DND-41 (cell line): ENCODE measurements at regions not wholly inside any gene's neighbourhood (a gene's known extent, or its start where the extent isn't known, plus 50 kb on each side); places are given as distances from the start of the nearest gene placed in this dataset.

Experiments used
- ATAC-seq: fragments of 200-7000 bp; cut with Tn5 transposase; 3 replicates; pipeline ENCODE4 v1.9.1; 2021; ENCODE audit warnings: low read depth; ENCODE audit not compliant: insufficient read depth
- DNase-seq: peaks from one replicate; pipeline ENCODE4 v3.0.0-alpha.2; 2020
- H2AFZ ChIP-seq: 2 replicates; pipeline ENCODE4 v1.6.0; 2012; ENCODE audit warnings: low read depth, low read length
- H3K27ac ChIP-seq: 2 replicates; pipeline ENCODE4 v1.5.1; 2012; ENCODE audit warnings: low read length, inconsistent platforms
- H3K27me3 ChIP-seq: fragments of 200-600 bp; sonication (generic); 2 replicates; pipeline ENCODE4 v1.6.0; 2012; ENCODE audit warnings: low read length, mild to moderate bottlenecking, inconsistent platforms; ENCODE audit not compliant: insufficient read depth, poor library complexity
- H3K36me3 ChIP-seq: 2 replicates; pipeline ENCODE4 v1.5.1; 2012; ENCODE audit warnings: low read length, inconsistent platforms; ENCODE audit not compliant: insufficient read depth
- H3K4me1 ChIP-seq: 2 replicates; pipeline ENCODE4 v1.5.1; 2012; ENCODE audit warnings: mild to moderate bottlenecking, low read length; ENCODE audit not compliant: insufficient read depth
- H3K4me2 ChIP-seq: 2 replicates; pipeline ENCODE4 v1.6.0; 2012; ENCODE audit warnings: mild to moderate bottlenecking, moderate library complexity, low read length, inconsistent platforms; ENCODE audit not compliant: insufficient read depth
- H3K4me3 ChIP-seq, 2 experiments: fragments of 200-600 bp in 1 of 2; shearing (Covaris generic) in 1 of 2; 2 replicates each; pipeline ENCODE4 v1.5.1; 2012 to 2016; ENCODE audit warnings: inconsistent platforms in 2 of 2, low read length in 2 of 2, mild to moderate bottlenecking in 2 of 2, low read depth in 1 of 2, moderate library complexity in 1 of 2
- H3K79me2 ChIP-seq: 2 replicates; pipeline ENCODE4 v1.6.0; 2012; ENCODE audit warnings: low read length, inconsistent platforms; ENCODE audit not compliant: insufficient read depth
- H3K9ac ChIP-seq: 2 replicates; pipeline ENCODE4 v1.6.0; 2012; ENCODE audit warnings: low read depth, mild to moderate bottlenecking, inconsistent platforms, low read length, moderate library complexity
- H3K9me3 ChIP-seq: 2 replicates; pipeline ENCODE4 v1.5.1; 2012; ENCODE audit warnings: low read length, moderate library complexity, mild to moderate bottlenecking, inconsistent platforms; ENCODE audit not compliant: insufficient read depth, severe bottlenecking
- H4K20me1 ChIP-seq: 2 replicates; pipeline ENCODE4 v1.6.0; 2012; ENCODE audit warnings: low read length; ENCODE audit not compliant: insufficient read depth
- EZH2 ChIP-seq: IDR thresholded peaks from 3 replicates; pipeline ENCODE4 v1.6.1; 2012; ENCODE audit warnings: borderline replicate concordance, low read depth, mild to moderate bottlenecking, moderate library complexity, low read length, inconsistent platforms; ENCODE audit not compliant: severe bottlenecking
- TF ChIP-seq, protein P1 (sequence below): IDR thresholded peaks from 2 replicates; pipeline ENCODE4 v1.5.1; 2012; ENCODE audit warnings: borderline replicate concordance, low read length, moderate library complexity, mild to moderate bottlenecking; ENCODE audit not compliant: poor library complexity, severe bottlenecking; ENCODE audit errors: extremely low read depth

DNA sequence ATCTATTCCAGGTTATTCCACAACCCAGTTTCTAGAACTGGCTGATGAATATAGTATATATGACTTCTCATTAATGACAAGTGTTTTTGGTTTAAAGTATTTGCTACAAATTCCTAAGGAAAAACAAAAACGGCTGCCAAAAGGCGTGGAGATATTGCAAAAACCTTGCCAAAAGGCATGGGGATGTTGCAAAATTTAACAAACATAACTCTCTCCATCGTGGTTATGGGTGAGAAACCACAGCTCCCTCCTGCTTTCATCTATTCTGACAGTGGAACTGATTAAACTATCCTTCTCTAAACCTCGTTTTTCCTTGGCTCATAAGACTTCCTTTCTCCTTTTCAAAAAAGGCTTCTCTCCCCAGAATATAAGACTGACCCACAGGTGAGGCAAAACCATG lies 342.0 kb upstream of the PDZRN3 start:
- Histone ChIP-seq H3K79me2 (no peaks in the 10 kb centered on the region), H3K27me3 (no peaks in the 10 kb centered on the region), H4K20me1 (no peaks in the 10 kb centered on the region), H3K4me2 (no peak overlapping the region), H3K4me3 (no peak overlapping the region), H3K9ac (no peak overlapping the region), H2AFZ (no peak overlapping the region), H3K9me3 (no peaks in the 10 kb centered on the region), H3K4me1 (no peaks in the 10 kb centered on the region), H3K27ac (no peak overlapping the region), H3K36me3 (no peaks in the 10 kb centered on the region)
- ATAC-seq = no peak
- TF ChIP-seq, protein P1, sequence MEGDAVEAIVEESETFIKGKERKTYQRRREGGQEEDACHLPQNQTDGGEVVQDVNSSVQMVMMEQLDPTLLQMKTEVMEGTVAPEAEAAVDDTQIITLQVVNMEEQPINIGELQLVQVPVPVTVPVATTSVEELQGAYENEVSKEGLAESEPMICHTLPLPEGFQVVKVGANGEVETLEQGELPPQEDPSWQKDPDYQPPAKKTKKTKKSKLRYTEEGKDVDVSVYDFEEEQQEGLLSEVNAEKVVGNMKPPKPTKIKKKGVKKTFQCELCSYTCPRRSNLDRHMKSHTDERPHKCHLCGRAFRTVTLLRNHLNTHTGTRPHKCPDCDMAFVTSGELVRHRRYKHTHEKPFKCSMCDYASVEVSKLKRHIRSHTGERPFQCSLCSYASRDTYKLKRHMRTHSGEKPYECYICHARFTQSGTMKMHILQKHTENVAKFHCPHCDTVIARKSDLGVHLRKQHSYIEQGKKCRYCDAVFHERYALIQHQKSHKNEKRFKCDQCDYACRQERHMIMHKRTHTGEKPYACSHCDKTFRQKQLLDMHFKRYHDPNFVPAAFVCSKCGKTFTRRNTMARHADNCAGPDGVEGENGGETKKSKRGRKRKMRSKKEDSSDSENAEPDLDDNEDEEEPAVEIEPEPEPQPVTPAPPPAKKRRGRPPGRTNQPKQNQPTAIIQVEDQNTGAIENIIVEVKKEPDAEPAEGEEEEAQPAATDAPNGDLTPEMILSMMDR = no peak
- no peak for TF ChIP-seq EZH2
- DNase-seq = no peak

DNA sequence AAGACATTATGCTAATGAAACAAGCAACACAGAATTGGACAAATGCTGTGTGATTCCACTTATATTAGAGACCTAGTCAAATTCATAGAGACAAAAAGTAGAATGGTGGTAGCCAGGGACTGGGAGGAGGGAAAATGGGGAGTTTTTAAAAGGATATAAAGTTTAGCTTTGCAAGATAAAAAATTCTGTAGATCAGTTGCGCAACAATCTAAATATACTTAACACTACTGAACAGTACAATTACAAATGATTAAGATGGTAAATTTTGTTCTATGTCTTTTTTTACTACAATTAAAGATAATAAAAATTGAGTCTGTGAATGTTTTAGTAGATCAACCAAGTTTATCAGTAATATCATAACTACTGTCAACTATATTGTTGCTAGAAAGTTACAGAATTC lies 340.1 kb upstream of the PDZRN3 start:
- Histone ChIP-seq H3K4me1 (no peaks in the 10 kb centered on the region), H3K9ac (no peak overlapping the region), H3K9me3 (no peaks in the 10 kb centered on the region), H2AFZ (no peak overlapping the region), H4K20me1 (no peaks in the 10 kb centered on the region), H3K27me3 (no peaks in the 10 kb centered on the region), H3K79me2 (no peaks in the 10 kb centered on the region), H3K27ac (no peak overlapping the region), H3K4me2 (no peak overlapping the region), H3K4me3 (no peak overlapping the region), H3K36me3 (no peaks in the 10 kb centered on the region)
- TF ChIP-seq, protein P1 = no peak
- TF ChIP-seq EZH2 = no peak
- DNase-seq (no peak), ATAC-seq (no peak)

DNA sequence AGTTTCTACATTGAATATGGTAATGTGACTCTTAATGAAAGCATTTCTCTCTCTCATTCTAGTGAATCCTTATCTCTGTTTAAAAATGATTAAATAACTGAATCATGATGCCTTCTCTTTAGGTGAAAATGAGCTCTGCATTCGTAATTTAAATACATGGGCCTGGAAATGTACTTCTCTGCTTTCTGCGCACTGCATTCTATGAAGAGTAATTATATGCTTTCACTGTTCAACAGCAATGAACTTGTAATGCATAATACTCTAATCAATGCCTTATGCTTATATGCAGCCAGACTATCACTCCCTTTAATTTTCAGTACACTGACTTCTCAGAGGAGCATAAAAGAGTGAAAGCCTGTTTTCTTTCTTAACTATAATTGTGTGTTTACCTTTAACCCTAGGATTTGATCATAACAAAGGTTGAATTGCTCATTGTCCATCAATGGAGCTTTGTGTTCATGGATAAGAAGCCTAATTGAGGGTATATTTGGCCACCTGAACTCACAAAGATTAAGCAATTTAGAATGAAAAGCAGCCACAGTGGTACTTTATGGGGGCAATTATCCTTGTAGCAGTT lies 330.8 kb upstream of the PDZRN3 start:
- DNase-seq = no peak
- Histone ChIP-seq H3K36me3 (no peaks in the 10 kb centered on the region), H2AFZ (no peak overlapping the region), H3K9ac (no peak overlapping the region), H4K20me1 (no peaks in the 10 kb centered on the region), H3K4me3 (no peak overlapping the region), H3K27me3 (no peaks in the 10 kb centered on the region), H3K4me2 (no peak overlapping the region), H3K79me2 (no peaks in the 10 kb centered on the region), H3K4me1 (no peaks in the 10 kb centered on the region), H3K27ac (no peak overlapping the region), H3K9me3 (no peaks in the 10 kb centered on the region)
- TF ChIP-seq, protein P1 = no peak
- TF ChIP-seq EZH2 = no peak
- ATAC-seq = no peak

DNA sequence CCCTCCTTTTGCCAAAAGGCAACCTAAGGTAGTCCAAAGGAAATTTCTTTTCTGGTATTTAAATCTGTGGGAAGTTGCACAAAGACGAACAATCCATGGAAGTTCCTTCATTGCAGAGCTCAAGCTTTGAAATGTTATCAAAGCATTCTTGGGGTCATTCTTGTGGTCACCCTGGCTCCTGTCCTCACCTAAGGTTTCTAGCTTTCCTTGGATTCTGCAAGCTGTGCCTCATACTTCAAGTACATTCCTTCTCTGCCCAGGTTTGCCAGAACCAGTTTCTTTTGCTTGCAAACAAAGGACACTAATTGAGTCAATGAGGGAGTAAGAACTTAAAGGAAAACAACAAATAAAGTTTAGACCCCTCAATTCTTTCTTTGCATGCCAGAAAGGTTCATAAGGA lies 329.8 kb upstream of the PDZRN3 start:
- Histone ChIP-seq H3K4me3 (no peak overlapping the region), H3K4me1 (no peaks in the 10 kb centered on the region), H2AFZ (no peak overlapping the region), H4K20me1 (no peaks in the 10 kb centered on the region), H3K9ac (no peak overlapping the region), H3K36me3 (no peaks in the 10 kb centered on the region), H3K4me2 (no peak overlapping the region), H3K27ac (no peak overlapping the region), H3K27me3 (no peaks in the 10 kb centered on the region), H3K9me3 (no peaks in the 10 kb centered on the region), H3K79me2 (no peaks in the 10 kb centered on the region)
- DNase-seq (no peak), ATAC-seq (no peak)
- TF ChIP-seq, protein P1 = no peak
- no peak for TF ChIP-seq EZH2
